ENCODE measurements at regions not wholly inside any gene's neighbourhood (a gene's known extent, or its start where the extent isn't known, plus 50 kb on each side); places are given as distances from the start of the nearest gene placed in this dataset.

- TF ChIP-seq CTCF (IDR thresholded peaks at IDR 0.05) (no peak), EP300 (IDR thresholded peaks at IDR 0.05) (no peak), POLR2A (IDR thresholded peaks at IDR 0.05) (no peak)
- Histone ChIP-seq H3K4me1 (no peaks in the 10 kb centered on the region), H3K9me3 (peaks cover 0 to 3% (median 0%) of the 10 kb centered on the region in 4 donors), H3K36me3 (no peaks in the 10 kb centered on the region), H3K4me3 (no peak overlapping the region), H3K27ac (no peak overlapping the region), H3K27me3 (no peaks in the 10 kb centered on the region)
- DNase-seq (ENCODE audit: low spot score in 2 of 2), result no peak
- 93 to 95% methylated on average over 8 to 14 of the region's 14 CpGs for WGBS, 2 donors
These were observed 1042.5 kb upstream of the PCDH9 start for GRCh38 chr13:68272652-68273051.

DNA sequence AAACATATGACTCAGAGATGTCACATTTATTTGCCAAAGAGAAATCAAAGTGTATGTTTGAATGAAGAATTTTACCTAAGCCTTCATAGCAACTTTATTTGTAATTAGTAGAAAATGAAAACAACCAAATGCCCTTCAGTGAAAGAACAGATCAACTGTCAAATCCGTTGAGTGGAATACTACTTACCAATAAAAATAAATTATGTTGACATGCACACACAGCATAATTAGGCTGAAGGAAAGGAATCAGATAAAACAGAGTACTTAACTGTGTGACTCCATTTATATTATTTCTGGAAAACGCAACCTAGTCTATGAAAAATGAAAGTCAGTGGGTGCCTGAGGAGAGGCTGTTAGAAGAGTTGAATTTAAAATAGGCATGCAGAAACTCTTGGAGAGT is 1034.6 kb upstream of the PCDH9 start:
- H3K36me3 ChIP-seq, result no peaks in the 10 kb centered on the region
- no peaks in the 10 kb centered on the region for H3K4me1 ChIP-seq
- no peak overlapping the region for H3K27ac ChIP-seq
- 82 to 87% methylated on average over 2 of the region's 2 CpGs for WGBS, 2 donors
- no peak for DNase-seq (ENCODE audit: low spot score in 2 of 2)
- H3K27me3 ChIP-seq, result no peaks in the 10 kb centered on the region
- no peaks in the 10 kb centered on the region for H3K9me3 ChIP-seq
- no peak for TF ChIP-seq EP300 (IDR thresholded peaks at IDR 0.05)
- no peak for TF ChIP-seq POLR2A (IDR thresholded peaks at IDR 0.05)
- TF ChIP-seq CTCF (IDR thresholded peaks at IDR 0.05), result no peak
- H3K4me3 ChIP-seq, result no peak overlapping the region

DNA sequence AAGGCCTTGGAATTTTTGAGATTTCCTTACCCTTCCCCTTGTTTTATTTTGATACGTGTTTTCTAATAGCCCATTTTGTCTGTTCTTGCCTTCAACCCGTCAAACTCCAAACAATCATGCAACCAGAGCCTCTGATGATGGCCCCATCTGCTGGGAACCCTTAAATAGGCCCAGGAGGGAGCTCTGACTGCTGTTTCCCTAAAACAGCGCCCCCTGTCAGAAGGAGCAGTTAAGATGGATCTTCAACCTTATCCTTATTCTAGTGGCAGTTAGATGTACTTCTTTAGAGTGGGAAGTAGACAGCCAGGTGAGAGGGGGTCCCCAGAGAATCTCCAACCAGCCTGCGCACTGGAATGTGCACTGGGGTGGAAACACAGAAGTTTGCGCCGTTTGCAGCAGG is 1031.0 kb upstream of the PCDH9 start:
- no peaks in the 10 kb centered on the region for H3K4me1 ChIP-seq
- H3K4me3 ChIP-seq, result no peak overlapping the region
- no peak for TF ChIP-seq CTCF (IDR thresholded peaks at IDR 0.05)
- TF ChIP-seq POLR2A (IDR thresholded peaks at IDR 0.05), result no peak
- TF ChIP-seq EP300 (IDR thresholded peaks at IDR 0.05), result no peak
- WGBS, 2 donors, result 84 to 90% methylated on average over 6 of the region's 6 CpGs
- no peak overlapping the region for H3K27ac ChIP-seq
- no peak for DNase-seq (ENCODE audit: low spot score in 2 of 2)
- no peaks in the 10 kb centered on the region for H3K36me3 ChIP-seq
- no peaks in the 10 kb centered on the region for H3K27me3 ChIP-seq
- H3K9me3 ChIP-seq, result no peaks in the 10 kb centered on the region

DNA sequence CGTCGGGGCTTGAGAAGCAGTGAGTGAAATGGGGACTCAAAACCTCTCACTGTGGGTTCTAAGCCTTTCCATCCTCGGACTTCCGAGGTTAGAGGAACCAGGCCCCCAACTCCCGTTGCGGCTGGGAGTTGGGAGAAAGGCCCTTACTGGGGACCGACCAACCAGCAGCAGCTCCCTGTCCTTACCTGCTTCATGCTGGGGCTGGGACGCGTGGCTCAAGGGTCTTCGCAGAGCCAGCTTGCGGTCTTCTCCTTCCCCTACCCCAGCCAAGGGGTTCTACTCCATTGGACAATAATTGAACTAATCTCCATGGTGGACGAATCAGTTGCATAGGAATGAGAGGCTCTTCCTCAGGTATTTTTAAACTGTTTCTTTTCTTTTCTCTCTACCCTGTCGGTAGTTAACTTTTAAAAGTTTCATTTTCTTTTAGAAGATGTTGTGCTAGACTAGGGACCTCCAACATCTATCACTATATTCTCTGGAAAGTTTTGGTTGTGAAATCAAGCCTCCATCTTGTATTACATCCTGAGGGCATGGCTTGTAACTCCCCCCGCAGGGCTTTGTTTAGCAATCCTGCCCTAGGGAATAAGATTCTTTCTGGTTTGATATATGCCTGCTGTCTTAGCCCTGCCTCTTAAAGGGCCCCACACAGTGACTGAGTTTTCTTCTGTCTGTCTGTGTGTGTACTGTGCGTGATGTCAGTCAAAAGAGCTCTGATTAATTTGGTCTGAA is 1027.1 kb upstream of the PCDH9 start:
- Histone ChIP-seq H3K27ac (no peak overlapping the region), H3K4me3 (no peak overlapping the region), H3K4me1 (no peaks in the 10 kb centered on the region), H3K27me3 (no peaks in the 10 kb centered on the region), H3K36me3 (no peaks in the 10 kb centered on the region), H3K9me3 (no peaks in the 10 kb centered on the region)
- TF ChIP-seq EP300 (IDR thresholded peaks at IDR 0.05), result no peak
- DNase-seq (ENCODE audit: low spot score in 2 of 2), result no peak
- 89 to 90% methylated on average over 15 of the region's 15 CpGs for WGBS, 2 donors

GRCh38 chr13:68254151-68254550 is 1024.0 kb upstream of the PCDH9 start:
- 44 to 57% methylated on average over 4 of the region's 4 CpGs for WGBS, 2 donors
- no peaks in the 10 kb centered on the region for H3K4me1 ChIP-seq
- H3K36me3 ChIP-seq, result no peaks in the 10 kb centered on the region
- H3K27ac ChIP-seq, result no peak overlapping the region
- H3K27me3 ChIP-seq, result no peaks in the 10 kb centered on the region
- DNase-seq (ENCODE audit: low spot score in 2 of 2), result no peak
- no peaks in the 10 kb centered on the region for H3K9me3 ChIP-seq
- H3K4me3 ChIP-seq, result no peak overlapping the region
- TF ChIP-seq CTCF (IDR thresholded peaks at IDR 0.05) (no peak), EP300 (IDR thresholded peaks at IDR 0.05) (no peak), POLR2A (IDR thresholded peaks at IDR 0.05) (no peak)

- no peaks in the 10 kb centered on the region for H3K9me3 ChIP-seq
- no peak overlapping the region for H3K27ac ChIP-seq
- TF ChIP-seq EP300 (IDR thresholded peaks at IDR 0.05), result no peak
- TF ChIP-seq POLR2A (IDR thresholded peaks at IDR 0.05), result no peak
- no peak for TF ChIP-seq CTCF (IDR thresholded peaks at IDR 0.05)
- no peak for DNase-seq (ENCODE audit: low spot score in 2 of 2)
- no peaks in the 10 kb centered on the region for H3K4me1 ChIP-seq
- no peaks in the 10 kb centered on the region for H3K36me3 ChIP-seq
- H3K27me3 ChIP-seq, result no peaks in the 10 kb centered on the region
- H3K4me3 ChIP-seq, result no peak overlapping the region
These were observed 1004.1 kb upstream of the PCDH9 start for GRCh38 chr13:68234274-68234673.
